ENCODE measurements at regions not wholly inside any gene's neighbourhood (a gene's known extent, or its start where the extent isn't known, plus 50 kb on each side); places are given as distances from the start of the nearest gene placed in this dataset.

DNA sequence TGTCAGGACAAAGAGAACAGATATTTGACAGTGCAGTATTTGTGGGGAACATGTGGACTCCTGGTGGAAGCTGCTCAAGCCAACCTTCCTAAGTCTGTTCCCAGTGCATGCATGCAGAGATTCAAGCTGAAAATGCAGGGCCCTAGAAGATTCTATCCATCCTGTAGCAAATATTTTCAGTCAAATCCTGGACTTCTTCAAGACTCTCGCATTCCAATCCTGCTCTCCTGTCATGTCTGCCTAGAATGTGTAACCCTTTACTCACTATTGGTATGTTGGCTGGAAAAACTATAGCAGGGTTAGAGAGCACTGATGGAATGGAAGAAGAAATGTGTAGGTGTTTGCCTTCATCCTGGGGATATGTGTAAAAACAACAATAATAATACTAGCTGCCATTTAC lies 385.6 kb upstream of the PKN2 start:
- H3K9me3 ChIP-seq = no peaks in the 10 kb centered on the region
- H3K9me3 Mint-ChIP-seq (ENCODE audit: unreplicated experiment) = no peaks in the 10 kb centered on the region
- TF ChIP-seq, protein P1, sequence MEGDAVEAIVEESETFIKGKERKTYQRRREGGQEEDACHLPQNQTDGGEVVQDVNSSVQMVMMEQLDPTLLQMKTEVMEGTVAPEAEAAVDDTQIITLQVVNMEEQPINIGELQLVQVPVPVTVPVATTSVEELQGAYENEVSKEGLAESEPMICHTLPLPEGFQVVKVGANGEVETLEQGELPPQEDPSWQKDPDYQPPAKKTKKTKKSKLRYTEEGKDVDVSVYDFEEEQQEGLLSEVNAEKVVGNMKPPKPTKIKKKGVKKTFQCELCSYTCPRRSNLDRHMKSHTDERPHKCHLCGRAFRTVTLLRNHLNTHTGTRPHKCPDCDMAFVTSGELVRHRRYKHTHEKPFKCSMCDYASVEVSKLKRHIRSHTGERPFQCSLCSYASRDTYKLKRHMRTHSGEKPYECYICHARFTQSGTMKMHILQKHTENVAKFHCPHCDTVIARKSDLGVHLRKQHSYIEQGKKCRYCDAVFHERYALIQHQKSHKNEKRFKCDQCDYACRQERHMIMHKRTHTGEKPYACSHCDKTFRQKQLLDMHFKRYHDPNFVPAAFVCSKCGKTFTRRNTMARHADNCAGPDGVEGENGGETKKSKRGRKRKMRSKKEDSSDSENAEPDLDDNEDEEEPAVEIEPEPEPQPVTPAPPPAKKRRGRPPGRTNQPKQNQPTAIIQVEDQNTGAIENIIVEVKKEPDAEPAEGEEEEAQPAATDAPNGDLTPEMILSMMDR (IDR thresholded peaks at IDR 0.05; ENCODE audit: insufficient read depth in 1 of 2, low read depth in 1 of 2, low read length in 1 of 2, severe bottlenecking in 1 of 2, unreplicated experiment in 1 of 2) = no peak
- no peak overlapping the region for H3K4me3 ChIP-seq (ENCODE audit: low read depth, low read length)
- H3K27me3 ChIP-seq (replicated peaks; ENCODE audit: control insufficient read depth, insufficient read depth, low read length) = no peaks in the 10 kb centered on the region
- H3K27me3 Mint-ChIP-seq (ENCODE audit: insufficient read depth, unreplicated experiment) = no peaks in the 10 kb centered on the region
- H3K36me3 Mint-ChIP-seq (ENCODE audit: insufficient read depth, unreplicated experiment) = no peaks in the 10 kb centered on the region
- no peak overlapping the region for H3K27ac Mint-ChIP-seq (ENCODE audit: unreplicated experiment)
- BruUV-seq (replicated peaks) = no TSS peak
- no peaks in the 10 kb centered on the region for H3K36me3 ChIP-seq (ENCODE audit: control insufficient read depth, insufficient read depth, low read length)
- intact Hi-C loops (cut with micrococcal nuclease; ENCODE audit: unreplicated experiment) = no loop called here
- ChIA-PET POLR2A (no interaction called here), CTCF (no interaction called here)
- H3K4me1 ChIP-seq = no peaks in the 10 kb centered on the region
- no peak overlapping the region for H3K4me3 Mint-ChIP-seq (ENCODE audit: unreplicated experiment)
- no peaks in the 10 kb centered on the region for H3K4me1 Mint-ChIP-seq (ENCODE audit: low read depth, unreplicated experiment)
- DNase-seq = no peak

DNA sequence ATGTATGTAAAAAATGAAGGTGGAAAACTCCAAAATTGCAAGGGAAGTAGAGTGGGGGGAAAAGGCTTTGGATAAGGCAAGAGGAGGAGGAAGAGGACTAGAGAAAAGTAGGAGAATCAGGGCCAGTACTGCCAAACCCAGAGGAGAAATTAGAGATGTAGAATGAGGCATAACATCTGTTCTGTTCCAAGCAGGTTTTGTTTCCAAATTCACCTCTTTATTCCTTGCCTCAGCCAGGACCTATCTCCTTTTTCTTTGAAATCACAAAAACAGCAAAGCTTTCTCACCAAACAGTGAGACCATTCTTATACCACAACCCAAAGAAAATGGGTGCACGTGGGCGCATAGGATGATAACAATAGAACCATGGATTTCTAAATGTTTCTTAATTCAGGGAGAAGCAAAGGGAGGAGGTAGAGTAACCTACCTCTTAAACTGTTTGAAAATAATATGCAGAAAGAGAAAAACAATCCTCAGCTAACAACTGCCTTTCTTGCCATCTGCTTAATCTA lies 383.3 kb upstream of the PKN2 start:
- CTCF ChIA-PET = no interaction called here

DNA sequence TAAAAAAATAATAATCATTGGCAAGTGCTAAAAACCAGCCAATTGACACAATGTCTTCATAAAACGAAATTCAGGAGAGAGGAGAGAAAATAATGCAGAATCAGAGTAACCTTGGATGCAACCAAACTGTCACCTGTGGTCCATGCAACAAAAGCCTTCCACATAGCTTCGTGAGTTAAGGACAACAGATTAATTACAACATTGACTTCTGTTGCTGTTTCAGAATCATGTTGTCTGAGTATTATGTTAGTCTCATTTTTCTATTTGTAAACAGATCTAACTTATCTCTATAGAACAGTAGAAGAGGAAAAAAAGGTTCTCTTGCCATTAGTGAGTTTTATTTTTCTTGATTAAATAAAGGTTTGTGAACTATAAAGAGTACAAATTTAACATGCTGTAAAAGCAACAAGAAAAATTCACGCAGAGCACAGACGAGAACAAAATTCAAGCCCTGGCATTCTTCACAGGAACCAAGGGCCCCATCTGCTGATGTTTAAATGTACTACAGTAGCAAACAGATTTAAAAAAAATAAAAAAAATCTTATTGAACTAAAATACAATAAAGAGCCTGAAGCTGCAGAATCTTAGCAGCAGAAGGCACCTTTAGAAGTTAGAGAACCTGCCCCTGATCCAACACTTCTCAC lies 381.1 kb upstream of the PKN2 start:
- Histone ChIP-seq H3K4me3 (ENCODE audit: low read depth, low read length) (no peak overlapping the region), H3K9me3 (no peaks in the 10 kb centered on the region), H3K4me1 (no peaks in the 10 kb centered on the region), H3K27me3 (replicated peaks; ENCODE audit: control insufficient read depth, insufficient read depth, low read length) (no peaks in the 10 kb centered on the region), H3K36me3 (ENCODE audit: control insufficient read depth, insufficient read depth, low read length) (no peaks in the 10 kb centered on the region)
- ChIA-PET POLR2A (no interaction called here), CTCF (no interaction called here)
- no TSS peak for BruUV-seq (replicated peaks)
- H3K4me1 Mint-ChIP-seq (ENCODE audit: low read depth, unreplicated experiment) = no peaks in the 10 kb centered on the region
- H3K4me3 Mint-ChIP-seq (ENCODE audit: unreplicated experiment) = no peak overlapping the region
- peaks cover 3% of the 10 kb centered on the region for H3K27me3 Mint-ChIP-seq (ENCODE audit: insufficient read depth, unreplicated experiment)
- TF ChIP-seq, protein P1 (IDR thresholded peaks at IDR 0.05; ENCODE audit: insufficient read depth in 1 of 2, low read depth in 1 of 2, low read length in 1 of 2, severe bottlenecking in 1 of 2, unreplicated experiment in 1 of 2) = peak; percentile 35 to 46
- DNase-seq = peak in 1 of 2 experiments; percentile 12
- intact Hi-C loops (cut with micrococcal nuclease; ENCODE audit: unreplicated experiment) = loop anchor here (1.0 kb wide), 1 partner anchor 123 kb away; no protein-coding TSS in a partner anchor
- H3K27ac Mint-ChIP-seq (ENCODE audit: unreplicated experiment) = no peak overlapping the region
- no peaks in the 10 kb centered on the region for H3K9me3 Mint-ChIP-seq (ENCODE audit: unreplicated experiment)
- H3K36me3 Mint-ChIP-seq (ENCODE audit: insufficient read depth, unreplicated experiment) = no peaks in the 10 kb centered on the region

More for the DNA sequence above, 383.3 kb upstream of the PKN2 start:
- no TSS peak for BruUV-seq (replicated peaks)
- DNase-seq = no peak
- H3K27ac Mint-ChIP-seq (ENCODE audit: unreplicated experiment) = no peak overlapping the region
- Histone ChIP-seq H3K4me1 (no peaks in the 10 kb centered on the region), H3K9me3 (no peaks in the 10 kb centered on the region), H3K4me3 (ENCODE audit: low read depth, low read length) (no peak overlapping the region), H3K27me3 (replicated peaks; ENCODE audit: control insufficient read depth, insufficient read depth, low read length) (no peaks in the 10 kb centered on the region), H3K36me3 (ENCODE audit: control insufficient read depth, insufficient read depth, low read length) (no peaks in the 10 kb centered on the region)
- TF ChIP-seq, protein P1 (IDR thresholded peaks at IDR 0.05; ENCODE audit: insufficient read depth in 1 of 2, low read depth in 1 of 2, low read length in 1 of 2, severe bottlenecking in 1 of 2, unreplicated experiment in 1 of 2) = no peak
- no peaks in the 10 kb centered on the region for H3K36me3 Mint-ChIP-seq (ENCODE audit: insufficient read depth, unreplicated experiment)
- H3K27me3 Mint-ChIP-seq (ENCODE audit: insufficient read depth, unreplicated experiment) = no peaks in the 10 kb centered on the region
- H3K4me1 Mint-ChIP-seq (ENCODE audit: low read depth, unreplicated experiment) = no peaks in the 10 kb centered on the region
- intact Hi-C loops (cut with micrococcal nuclease; ENCODE audit: unreplicated experiment) = no loop called here
- H3K9me3 Mint-ChIP-seq (ENCODE audit: unreplicated experiment) = no peaks in the 10 kb centered on the region
- H3K4me3 Mint-ChIP-seq (ENCODE audit: unreplicated experiment) = no peak overlapping the region
- POLR2A ChIA-PET = no interaction called here

Data from Caco-2 (cell line).